ENCODE measurements at regions not wholly inside any gene's neighbourhood (a gene's known extent, or its start where the extent isn't known, plus 50 kb on each side); places are given as distances from the start of the nearest gene placed in this dataset.

DNA sequence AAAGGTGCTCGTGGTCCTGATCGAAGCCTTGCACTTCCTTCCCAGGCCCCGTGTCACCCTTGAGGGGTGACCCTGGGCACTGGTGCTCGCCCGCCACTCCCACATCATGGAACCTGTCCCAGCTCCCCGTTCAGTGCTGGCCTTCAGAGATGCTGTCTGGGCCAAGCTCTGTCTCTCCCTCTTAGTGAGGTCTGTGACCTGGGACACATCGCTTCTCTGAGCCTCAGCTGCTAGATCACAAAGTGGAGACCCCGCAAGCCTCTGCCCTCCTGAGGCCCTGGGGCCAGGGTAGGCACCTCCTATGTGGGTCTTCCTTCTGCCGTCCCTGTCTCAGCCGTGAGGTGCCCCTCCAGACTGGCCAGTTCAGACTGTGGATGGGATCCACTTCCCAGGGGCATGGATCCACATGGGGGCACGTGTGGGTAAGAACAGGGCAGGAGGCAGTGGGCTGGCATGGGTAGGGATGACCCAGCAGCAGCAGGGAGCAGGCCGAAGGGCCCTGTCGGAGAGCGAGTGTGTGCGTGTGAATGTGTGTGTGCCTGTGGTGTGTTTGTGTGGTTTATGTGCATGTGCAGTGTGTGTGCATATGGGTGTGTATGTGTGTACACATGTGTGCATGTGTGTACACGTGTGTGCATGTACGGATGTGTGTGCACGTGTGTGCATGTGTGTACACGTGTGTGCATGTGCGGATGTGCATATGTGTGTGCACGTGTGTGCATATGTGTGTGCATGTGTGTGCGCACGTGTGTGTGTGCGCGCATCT, 1073.7 kb downstream of the BRD1 start:
- no peak overlapping the region for H3K27ac Mint-ChIP-seq
- H3K36me3 Mint-ChIP-seq (ENCODE audit: low read depth), result no peaks in the 10 kb centered on the region
- H3K27me3 Mint-ChIP-seq (ENCODE audit: low read depth), result peaks cover 23% of the 10 kb centered on the region
- peaks cover 8% of the 10 kb centered on the region for H3K4me1 Mint-ChIP-seq
- H3K9me3 Mint-ChIP-seq, result no peaks in the 10 kb centered on the region
- TF ChIP-seq, protein P1, sequence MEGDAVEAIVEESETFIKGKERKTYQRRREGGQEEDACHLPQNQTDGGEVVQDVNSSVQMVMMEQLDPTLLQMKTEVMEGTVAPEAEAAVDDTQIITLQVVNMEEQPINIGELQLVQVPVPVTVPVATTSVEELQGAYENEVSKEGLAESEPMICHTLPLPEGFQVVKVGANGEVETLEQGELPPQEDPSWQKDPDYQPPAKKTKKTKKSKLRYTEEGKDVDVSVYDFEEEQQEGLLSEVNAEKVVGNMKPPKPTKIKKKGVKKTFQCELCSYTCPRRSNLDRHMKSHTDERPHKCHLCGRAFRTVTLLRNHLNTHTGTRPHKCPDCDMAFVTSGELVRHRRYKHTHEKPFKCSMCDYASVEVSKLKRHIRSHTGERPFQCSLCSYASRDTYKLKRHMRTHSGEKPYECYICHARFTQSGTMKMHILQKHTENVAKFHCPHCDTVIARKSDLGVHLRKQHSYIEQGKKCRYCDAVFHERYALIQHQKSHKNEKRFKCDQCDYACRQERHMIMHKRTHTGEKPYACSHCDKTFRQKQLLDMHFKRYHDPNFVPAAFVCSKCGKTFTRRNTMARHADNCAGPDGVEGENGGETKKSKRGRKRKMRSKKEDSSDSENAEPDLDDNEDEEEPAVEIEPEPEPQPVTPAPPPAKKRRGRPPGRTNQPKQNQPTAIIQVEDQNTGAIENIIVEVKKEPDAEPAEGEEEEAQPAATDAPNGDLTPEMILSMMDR (IDR thresholded peaks at IDR 0.05; ENCODE audit: unreplicated experiment in 3 of 3), result no peak
- H3K4me3 Mint-ChIP-seq, result no peak overlapping the region

DNA sequence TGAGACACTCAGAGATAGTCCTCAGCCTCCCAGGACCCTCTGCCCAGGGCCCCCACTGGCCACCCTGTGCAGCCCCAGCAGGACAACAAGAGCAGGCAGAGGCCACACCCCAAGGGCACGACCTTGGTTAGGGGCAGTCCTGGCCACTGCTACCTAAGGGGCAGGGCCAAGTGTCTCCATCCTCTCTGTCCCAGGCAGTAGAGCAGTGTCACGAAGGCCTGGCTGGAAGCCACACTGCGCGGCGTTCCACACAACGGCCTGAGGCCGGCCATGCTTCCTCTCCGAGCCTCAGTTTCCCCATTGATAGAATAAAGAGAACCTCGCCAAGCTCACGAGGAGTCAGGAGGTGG, 1074.3 kb downstream of the BRD1 start:
- TF ChIP-seq, protein P1 (IDR thresholded peaks at IDR 0.05; ENCODE audit: unreplicated experiment in 3 of 3), result no peak
- Mint-ChIP-seq H3K27me3 (ENCODE audit: low read depth) (peaks cover 22% of the 10 kb centered on the region), H3K9me3 (no peaks in the 10 kb centered on the region), H3K36me3 (ENCODE audit: low read depth) (no peaks in the 10 kb centered on the region), H3K4me1 (peaks cover 2% of the 10 kb centered on the region), H3K27ac (no peak overlapping the region), H3K4me3 (no peak overlapping the region)

DNA sequence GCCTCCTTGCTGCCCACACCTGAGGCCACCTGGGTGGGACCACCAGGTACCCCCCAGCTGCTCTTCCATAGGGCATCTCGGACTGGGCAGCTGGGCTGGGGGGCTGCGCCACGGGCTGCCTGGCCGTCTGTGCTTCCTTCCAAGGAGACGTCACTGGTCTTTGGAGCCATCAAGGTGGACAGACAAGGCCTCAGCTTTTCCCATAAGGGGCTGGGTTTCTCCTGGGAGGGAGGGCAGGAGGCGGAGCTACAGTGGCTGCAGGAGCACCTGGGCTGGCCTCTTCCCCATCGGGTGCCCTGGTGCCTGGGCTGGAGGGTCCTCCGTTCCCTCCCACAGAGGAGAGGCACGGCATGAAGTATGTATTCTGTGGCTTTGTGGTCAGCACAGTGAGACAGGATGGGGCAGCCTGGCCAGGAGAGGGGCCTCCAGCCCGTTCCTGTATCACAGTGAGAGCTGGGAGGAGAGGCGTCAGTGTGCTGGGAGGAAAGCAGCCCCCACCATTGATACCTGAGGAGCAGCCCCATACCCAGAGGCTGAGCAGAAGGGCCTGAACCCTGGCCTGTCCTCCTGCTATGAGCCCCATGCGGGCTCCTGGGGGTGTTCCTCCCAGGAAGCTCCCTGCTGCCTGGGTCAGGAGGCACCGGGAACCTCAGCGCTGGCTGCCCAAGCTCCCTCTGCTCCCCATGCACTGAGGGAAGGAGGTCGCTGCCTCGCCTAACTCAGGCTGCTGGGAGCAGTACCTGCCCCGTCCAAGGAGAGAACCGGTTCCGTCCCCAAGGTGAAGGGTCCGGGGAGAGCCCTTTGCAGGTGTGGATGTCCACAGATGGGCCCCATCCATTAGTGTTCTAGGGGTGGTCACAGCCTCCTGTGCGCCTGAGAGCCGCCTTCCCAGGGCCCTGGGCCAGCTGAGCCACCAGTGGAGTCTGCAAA, 1075.0 kb downstream of the BRD1 start:
- peaks cover 16% of the 10 kb centered on the region for H3K27me3 Mint-ChIP-seq (ENCODE audit: low read depth)
- no peaks in the 10 kb centered on the region for H3K36me3 Mint-ChIP-seq (ENCODE audit: low read depth)
- H3K27ac Mint-ChIP-seq, result no peak overlapping the region
- no peaks in the 10 kb centered on the region for H3K4me1 Mint-ChIP-seq
- no peak overlapping the region for H3K4me3 Mint-ChIP-seq
- no peaks in the 10 kb centered on the region for H3K9me3 Mint-ChIP-seq
- TF ChIP-seq, protein P1 (IDR thresholded peaks at IDR 0.05; ENCODE audit: unreplicated experiment in 3 of 3), result no peak

DNA sequence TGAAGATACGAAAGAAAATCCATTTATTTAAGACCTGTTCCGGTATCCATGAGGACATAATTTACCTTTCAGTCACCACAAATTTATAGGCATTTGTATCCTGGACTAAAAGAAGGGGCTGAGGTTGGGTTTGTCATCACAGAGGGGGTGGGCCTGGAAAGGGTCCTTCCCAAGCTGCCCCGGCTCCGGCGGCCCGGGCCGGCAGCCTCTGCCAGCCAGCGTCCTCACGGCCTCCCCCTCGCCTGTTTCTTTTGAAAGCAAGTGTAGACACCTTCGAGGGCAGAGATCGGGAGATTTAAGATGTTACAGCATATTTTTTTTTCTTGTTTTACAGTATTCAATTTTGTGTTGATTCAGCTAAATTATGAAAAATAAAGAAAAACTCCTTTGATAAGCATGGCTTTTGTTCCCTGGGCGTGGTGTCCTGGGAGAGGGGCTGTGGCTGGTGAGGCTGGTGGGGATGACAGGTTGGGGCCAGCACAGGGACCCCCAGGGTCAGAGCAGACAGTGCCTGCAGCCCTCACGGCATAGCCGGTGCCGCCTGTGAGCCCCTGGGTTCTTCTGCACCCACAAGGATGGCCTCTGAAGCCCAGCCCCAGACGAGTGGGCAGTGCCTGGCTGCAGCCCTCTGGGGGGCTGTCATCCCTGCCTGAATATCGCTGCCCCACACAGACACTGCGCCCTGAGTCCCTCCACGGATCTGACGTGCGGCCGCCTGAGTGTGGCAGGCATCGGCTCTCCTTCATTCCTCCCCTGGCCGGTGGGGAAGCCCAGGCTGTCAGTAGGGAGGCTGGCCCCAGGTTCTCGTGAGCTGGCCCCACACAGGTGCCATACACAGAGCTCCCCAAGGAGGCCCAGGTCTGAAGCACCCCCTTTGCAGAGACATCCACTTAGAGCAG, 1075.9 kb downstream of the BRD1 start:
- H3K27ac Mint-ChIP-seq, result no peak overlapping the region
- H3K36me3 Mint-ChIP-seq (ENCODE audit: low read depth), result no peaks in the 10 kb centered on the region
- H3K27me3 Mint-ChIP-seq (ENCODE audit: low read depth), result peaks cover 15% of the 10 kb centered on the region
- H3K4me1 Mint-ChIP-seq, result no peaks in the 10 kb centered on the region
- TF ChIP-seq, protein P1 (IDR thresholded peaks at IDR 0.05; ENCODE audit: unreplicated experiment in 3 of 3), result no peak
- no peak overlapping the region for H3K4me3 Mint-ChIP-seq
- no peaks in the 10 kb centered on the region for H3K9me3 Mint-ChIP-seq

DNA sequence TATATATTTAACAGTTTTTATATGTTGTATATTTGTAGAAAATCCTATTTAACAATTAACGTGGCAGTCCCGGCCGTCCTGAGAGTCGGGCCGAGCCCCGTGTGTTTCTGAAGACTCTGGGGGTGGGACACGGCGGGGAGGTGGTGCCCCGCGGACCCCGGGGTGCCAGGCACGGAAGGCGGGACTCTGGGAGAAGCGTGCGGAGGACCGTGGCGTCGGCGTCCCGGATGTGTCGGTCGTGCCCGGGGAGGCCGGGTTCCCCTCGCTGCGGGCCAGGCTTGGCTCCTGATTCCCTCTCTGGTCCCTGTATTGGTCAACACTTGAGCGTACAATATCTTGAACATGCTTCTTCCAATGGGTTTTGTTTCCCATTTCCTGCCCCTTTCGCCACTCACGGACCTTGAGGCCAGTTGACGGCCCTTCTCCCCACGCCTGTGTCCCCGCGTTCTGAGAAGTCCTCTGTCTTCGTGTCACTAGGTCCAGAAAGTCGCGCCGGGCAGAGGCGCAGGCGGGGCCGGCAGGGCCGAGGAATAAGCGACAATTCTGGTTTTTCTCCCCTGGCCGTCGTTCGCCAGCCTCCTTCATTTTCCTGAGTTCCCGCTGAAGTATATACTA, 1076.7 kb downstream of the BRD1 start:
- no peak overlapping the region for H3K27ac Mint-ChIP-seq
- no peak overlapping the region for H3K4me3 Mint-ChIP-seq
- H3K36me3 Mint-ChIP-seq (ENCODE audit: low read depth), result no peaks in the 10 kb centered on the region
- H3K4me1 Mint-ChIP-seq, result no peaks in the 10 kb centered on the region
- TF ChIP-seq, protein P1 (IDR thresholded peaks at IDR 0.05; ENCODE audit: unreplicated experiment in 3 of 3), result no peak
- H3K27me3 Mint-ChIP-seq (ENCODE audit: low read depth), result peaks cover 9% of the 10 kb centered on the region
- no peaks in the 10 kb centered on the region for H3K9me3 Mint-ChIP-seq

All from nephron (organoid).